G401 (cell line): ENCODE measurements at regions not wholly inside any gene's neighbourhood (a gene's known extent, or its start where the extent isn't known, plus 50 kb on each side); places are given as distances from the start of the nearest gene placed in this dataset.
"Not testable (repeated sequence)": the region's sequence is repeated elsewhere in the genome, so short reads cannot be mapped to it uniquely, and the experiment has no call there.

ENCODE experiments used
- DNase-seq: peaks from one replicate; pipeline ENCODE4 v3.0.0-alpha.2; 2015; ENCODE audit warnings: low spot score
- in situ Hi-C: cut with HindIII; loops from 2 replicates; pipeline ENCODE4 v1.10.0; 2016; ENCODE audit warnings: low sequenced_read_pairs, mixed read lengths

DNA sequence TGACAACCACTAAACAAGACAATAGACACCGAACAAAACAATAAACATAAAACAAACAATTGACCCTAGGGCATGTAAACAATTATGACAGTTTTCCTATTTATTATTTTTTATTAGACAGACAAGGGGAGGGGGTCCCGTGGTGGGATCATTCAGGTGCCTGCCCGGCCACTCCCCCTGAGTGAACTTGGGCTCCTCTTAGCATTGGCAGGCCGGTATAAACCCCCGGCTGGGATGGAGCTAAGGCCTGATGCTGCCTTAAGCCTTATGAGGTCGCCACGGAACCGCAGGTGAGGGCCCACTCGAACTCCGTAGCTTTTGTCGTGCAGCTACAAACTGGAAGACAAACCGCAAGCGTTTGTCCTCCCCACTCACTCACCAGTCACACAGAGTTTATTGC is 121.8 kb upstream of the KCNJ3 start:
- in situ Hi-C loops, DNase-seq: not testable (repeated sequence)

GRCh38 chr2:154577390-154577789 is 121.1 kb upstream of the KCNJ3 start:
- no peak for DNase-seq
- in situ Hi-C loops = no loop called here

GRCh38 chr2:154580767-154581166 is 117.7 kb upstream of the KCNJ3 start:
- in situ Hi-C loops = no loop called here
- DNase-seq = no peak

DNA sequence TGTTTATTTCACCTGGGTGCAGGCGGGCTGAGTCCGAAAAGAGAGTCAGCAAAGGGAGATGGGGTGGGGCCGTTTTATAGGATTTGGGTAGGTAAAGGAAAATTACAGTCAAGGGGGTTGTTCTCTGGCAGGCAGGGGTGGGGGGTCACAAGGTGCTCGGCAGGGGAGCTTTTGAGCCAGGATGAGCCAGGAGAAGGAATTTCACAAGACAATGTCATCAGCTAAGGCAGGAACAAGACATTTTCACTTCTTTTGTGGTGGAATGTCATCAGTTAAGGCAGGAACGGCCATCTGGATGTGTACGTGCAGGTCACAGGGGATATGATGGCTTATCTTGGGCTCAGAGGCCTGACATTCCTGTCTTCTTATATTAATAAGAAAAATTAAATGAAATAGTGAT is 115.8 kb upstream of the KCNJ3 start:
- in situ Hi-C loops, DNase-seq: not testable (repeated sequence)

DNA sequence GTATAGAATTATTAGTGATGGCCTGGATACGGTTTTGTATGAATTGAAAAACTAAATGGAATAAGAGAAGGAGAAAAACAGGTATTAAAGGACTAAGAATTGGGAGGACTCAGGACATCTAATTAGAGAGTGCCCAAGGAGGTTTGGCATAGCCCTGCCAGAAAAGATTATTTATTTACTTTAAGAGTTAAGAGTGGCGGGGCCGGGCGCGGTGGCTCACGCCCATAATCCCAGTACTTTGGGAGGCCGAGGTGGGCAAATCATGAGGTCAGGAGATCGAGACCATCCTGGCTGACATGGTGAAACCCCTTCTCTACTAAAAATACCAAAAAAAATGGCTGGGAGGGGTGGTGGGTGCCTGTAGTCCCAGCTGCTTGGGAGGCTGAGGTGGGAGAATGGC is 115.2 kb upstream of the KCNJ3 start:
- in situ Hi-C loops, DNase-seq: not testable (repeated sequence)

- in situ Hi-C loops = no loop called here
- no peak for DNase-seq
Measured at GRCh38 chr2:154587739-154588138, 110.8 kb upstream of the KCNJ3 start.

DNA sequence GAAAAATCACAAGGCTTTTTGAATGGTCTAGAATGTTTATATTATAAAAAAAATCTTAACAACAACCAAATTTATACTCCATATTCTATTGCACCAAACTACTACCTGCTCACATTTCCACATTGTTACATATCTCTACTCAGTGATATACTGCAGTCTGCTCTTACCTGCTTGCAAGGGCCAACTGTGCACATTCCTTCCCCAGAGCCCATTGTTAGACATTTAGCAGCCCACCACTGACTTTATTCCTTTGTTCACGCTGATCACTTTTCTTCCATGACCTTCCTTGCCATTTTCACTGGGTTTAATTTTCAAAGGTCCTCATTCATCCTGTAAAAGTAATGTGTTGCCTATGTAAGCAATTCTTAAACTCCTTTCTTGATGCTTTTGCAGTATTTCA is 109.7 kb upstream of the KCNJ3 start:
- in situ Hi-C loops = no loop called here
- no peak for DNase-seq

GRCh38 chr2:154589514-154589913 is 109.0 kb upstream of the KCNJ3 start:
- in situ Hi-C loops = no loop called here
- no peak for DNase-seq

GRCh38 chr2:154591294-154591820 is 107.1 kb upstream of the KCNJ3 start:
- in situ Hi-C loops = no loop called here
- no peak for DNase-seq

GRCh38 chr2:154599189-154599588 is 99.3 kb upstream of the KCNJ3 start:
- in situ Hi-C loops = no loop called here

DNA sequence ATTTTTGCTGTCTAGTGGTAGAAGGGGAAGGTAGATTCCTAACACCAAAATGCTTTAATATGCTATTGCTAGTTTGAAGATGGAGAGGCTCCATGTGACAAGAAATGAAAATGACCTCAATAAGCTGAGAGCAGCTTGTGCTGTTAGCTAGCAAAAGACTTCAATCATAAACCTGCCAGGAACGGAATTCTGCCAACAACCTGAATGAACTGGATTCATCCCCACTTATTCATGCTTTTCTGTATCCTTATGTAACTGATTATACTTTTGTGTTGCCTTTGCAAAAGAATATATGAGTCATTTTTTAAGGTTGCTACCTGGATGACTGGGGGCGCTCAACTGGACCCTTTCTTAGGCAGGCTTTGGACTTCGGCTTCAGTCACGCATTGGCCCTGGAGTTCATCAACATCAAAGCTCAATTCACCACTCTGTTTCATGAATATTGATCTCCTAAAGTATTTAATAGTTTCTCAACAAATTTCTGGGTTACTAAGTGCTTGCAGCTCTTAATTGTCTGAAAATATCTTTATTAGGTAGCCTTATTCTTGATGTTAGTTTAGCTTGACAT is 97.5 kb upstream of the KCNJ3 start:
- peak; percentile 93 for DNase-seq
- in situ Hi-C loops = no loop called here

More at GRCh38 chr2:154599189-154599588, 99.3 kb upstream of the KCNJ3 start:
- DNase-seq = no peak

- in situ Hi-C loops = no loop called here
- DNase-seq = no peak
Measured at GRCh38 chr2:154603682-154604081, 94.8 kb upstream of the KCNJ3 start.

DNA sequence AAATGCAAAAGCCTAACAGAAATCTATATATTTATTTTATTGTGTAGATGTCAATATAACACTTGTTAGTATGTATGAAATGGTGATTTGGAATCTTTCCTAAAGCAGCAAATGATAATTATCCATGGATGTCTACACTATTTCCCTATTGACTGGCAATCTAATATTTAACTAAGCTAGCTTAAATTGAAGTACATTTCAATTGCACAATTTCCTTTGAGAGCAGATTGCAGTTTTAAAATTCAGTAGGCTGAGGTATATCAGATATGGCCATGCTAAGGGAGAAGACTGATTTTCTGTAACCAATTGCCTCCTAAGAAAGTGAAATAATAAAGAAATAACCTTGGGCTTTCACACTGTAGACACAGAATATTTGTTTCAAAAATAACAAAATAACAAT is 90.1 kb upstream of the KCNJ3 start:
- no peak for DNase-seq
- in situ Hi-C loops = no loop called here

DNA sequence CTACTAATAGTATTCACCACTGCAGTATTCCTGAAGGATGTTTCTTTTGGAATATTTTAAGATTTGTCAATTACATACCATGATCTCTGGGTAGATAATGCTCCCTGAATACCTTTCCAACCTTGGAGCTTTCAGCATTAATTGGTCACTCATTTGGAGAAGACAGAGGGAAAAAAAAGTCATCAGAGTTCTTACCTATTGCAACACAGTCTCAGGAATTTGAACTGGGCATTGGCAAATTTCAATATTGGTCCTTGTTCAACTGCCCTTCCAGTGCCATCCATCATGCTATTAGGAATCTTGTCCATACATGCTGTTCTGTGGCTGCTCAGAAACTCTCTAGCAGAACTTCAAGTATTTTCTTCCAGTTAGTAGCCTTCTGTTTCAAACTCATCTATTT is 83.6 kb upstream of the KCNJ3 start:
- DNase-seq = no peak
- in situ Hi-C loops = no loop called here

DNA sequence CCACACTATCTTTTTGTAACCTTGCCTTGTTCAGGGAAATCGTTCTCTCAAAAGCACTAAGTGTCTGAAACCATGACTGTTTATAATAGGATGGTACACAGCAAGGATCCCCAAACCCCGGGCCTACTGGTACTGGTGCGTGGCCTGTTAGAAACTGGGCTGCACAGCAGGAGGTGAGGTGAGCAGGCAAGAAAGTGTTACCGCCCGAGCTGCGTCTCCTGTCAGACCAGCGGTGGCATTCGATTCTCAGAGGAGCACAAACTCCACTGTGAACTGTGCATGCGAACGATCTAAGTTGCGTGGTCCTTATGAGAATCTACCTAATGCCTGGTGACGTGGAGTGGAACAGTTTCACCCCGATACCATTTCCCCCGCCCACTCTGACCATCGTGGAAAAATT is 81.8 kb upstream of the KCNJ3 start:
- DNase-seq = no peak
- in situ Hi-C loops = no loop called here

- DNase-seq = no peak
- in situ Hi-C loops = no loop called here
Measured at GRCh38 chr2:154620471-154620870, 78.0 kb upstream of the KCNJ3 start.

- in situ Hi-C loops = no loop called here
- peak; percentile 87 for DNase-seq
Measured at GRCh38 chr2:154623819-154624218, 74.7 kb upstream of the KCNJ3 start.

GRCh38 chr2:154637456-154637855 is 61.0 kb upstream of the KCNJ3 start:
- in situ Hi-C loops = no loop called here
- peak; percentile 86 for DNase-seq

GRCh38 chr2:154638783-154639182 is 59.7 kb upstream of the KCNJ3 start:
- in situ Hi-C loops = no loop called here
- peak; percentile 71 for DNase-seq

DNA sequence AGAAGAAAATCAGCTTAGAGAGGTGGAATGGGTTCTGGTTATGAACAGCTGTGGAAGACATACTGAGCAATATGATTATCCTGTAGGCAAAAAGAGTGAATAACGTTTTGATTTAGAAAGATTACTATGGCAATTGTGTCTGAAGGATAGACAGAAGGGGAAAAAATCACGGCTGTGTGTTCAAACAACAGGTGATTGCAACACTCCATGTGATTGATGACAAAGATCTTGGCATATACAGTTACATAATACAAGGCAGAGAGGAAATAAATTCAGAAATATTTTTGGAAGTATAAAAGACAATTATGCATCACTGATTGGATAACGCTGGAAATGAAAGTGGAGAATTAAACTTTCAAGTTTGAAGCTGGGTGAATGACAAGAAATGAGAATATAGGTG is 58.5 kb upstream of the KCNJ3 start:
- DNase-seq = no peak
- in situ Hi-C loops = no loop called here
